DND-41 (cell line): ENCODE measurements at regions not wholly inside any gene's neighbourhood (a gene's known extent, or its start where the extent isn't known, plus 50 kb on each side); places are given as distances from the start of the nearest gene placed in this dataset.

Source experiments
- CTCF ChIP-seq: IDR thresholded peaks from 2 replicates; pipeline ENCODE4 v1.5.1; 2012; ENCODE audit warnings: borderline replicate concordance, low read length, moderate library complexity, mild to moderate bottlenecking; ENCODE audit not compliant: poor library complexity, severe bottlenecking; ENCODE audit errors: extremely low read depth
- EZH2 ChIP-seq: IDR thresholded peaks from 3 replicates; pipeline ENCODE4 v1.6.1; 2012; ENCODE audit warnings: borderline replicate concordance, low read depth, mild to moderate bottlenecking, moderate library complexity, low read length, inconsistent platforms; ENCODE audit not compliant: severe bottlenecking

- TF ChIP-seq CTCF (no peak), EZH2 (no peak)
Observed at GRCh38 chr5:25412116-25412661, 767.4 kb upstream of the CDH10 start.
